Keratinocyte (primary cell): ENCODE measurements at regions not wholly inside any gene's neighbourhood (a gene's known extent, or its start where the extent isn't known, plus 50 kb on each side); places are given as distances from the start of the nearest gene placed in this dataset.

Experiments
- DNase-seq: peaks from one replicate; pipeline ENCODE4 v3.0.0-alpha.2; 2011; ENCODE audit warnings: low read depth, missing footprints, low spot score
- FAIRE-seq: peaks from 2 replicates; lab custom pipeline; 2011; peaks lifted over from hg19 to GRCh38; lab: Jason Lieb, UNC
- H2AFZ ChIP-seq: 2 replicates; pipeline ENCODE4 v1.6.0; 2012; ENCODE audit warnings: low read length, control low read depth, inconsistent platforms; ENCODE audit not compliant: control insufficient read depth
- H3K27ac ChIP-seq: 2 replicates; pipeline ENCODE4 v1.5.1; 2011; ENCODE audit warnings: low read length; ENCODE audit not compliant: control insufficient read depth, insufficient read depth
- H3K27me3 ChIP-seq: 3 replicates; pipeline ENCODE4 v1.6.0; 2011; ENCODE audit warnings: low read length; ENCODE audit not compliant: control insufficient read depth, insufficient read depth; ENCODE audit errors: extremely low read depth
- H3K36me3 ChIP-seq, 2 experiments: 2 replicates in 1 of 2; 3 replicates in 1 of 2; pipeline ENCODE4 v1.5.1; 2011; ENCODE audit warnings: low read length in 2 of 2, mild to moderate bottlenecking in 1 of 2; ENCODE audit not compliant: control insufficient read depth in 2 of 2, insufficient read depth in 2 of 2; ENCODE audit errors: extremely low read depth in 1 of 2
- H3K4me1 ChIP-seq: 3 replicates; pipeline ENCODE4 v1.5.1; 2011; ENCODE audit warnings: low read length; ENCODE audit not compliant: control insufficient read depth, insufficient read depth; ENCODE audit errors: extremely low read depth
- H3K4me2 ChIP-seq: 3 replicates; pipeline ENCODE4 v1.6.0; 2011; ENCODE audit warnings: low read depth, low read length; ENCODE audit not compliant: control insufficient read depth, insufficient read depth; ENCODE audit errors: extremely low read depth
- H3K4me3 ChIP-seq, 3 experiments: fragments of 200-600 bp in 1 of 3; sonication (generic) in 1 of 3; 2 replicates in 2 of 3; 3 replicates in 1 of 3; pipeline ENCODE4 v1.5.1; 2011 to 2016; ENCODE audit warnings: low read length in 3 of 3, mild to moderate bottlenecking in 3 of 3, control low read depth in 2 of 3, inconsistent platforms in 1 of 3, low read depth in 1 of 3, mixed read lengths in 1 of 3, mixed run types in 1 of 3, moderate library complexity in 1 of 3; ENCODE audit not compliant: control insufficient read depth in 2 of 3, insufficient read depth in 2 of 3; ENCODE audit errors: extremely low read depth in 1 of 3
- H3K79me2 ChIP-seq: 2 replicates; pipeline ENCODE4 v1.6.0; 2012; ENCODE audit warnings: low read length; ENCODE audit not compliant: control insufficient read depth, insufficient read depth
- H3K9ac ChIP-seq: 3 replicates; pipeline ENCODE4 v1.6.0; 2011; ENCODE audit warnings: low read length; ENCODE audit not compliant: control insufficient read depth, insufficient read depth; ENCODE audit errors: extremely low read depth
- H3K9me1 ChIP-seq: 3 replicates; pipeline ENCODE4 v1.6.0; 2011; ENCODE audit warnings: low read length; ENCODE audit not compliant: control insufficient read depth, insufficient read depth; ENCODE audit errors: extremely low read depth
- H3K9me3 ChIP-seq: 2 replicates; pipeline ENCODE4 v1.5.1; 2012; ENCODE audit warnings: low read depth, low read length; ENCODE audit not compliant: control insufficient read depth
- H4K20me1 ChIP-seq: 3 replicates; pipeline ENCODE4 v1.6.0; 2011; ENCODE audit warnings: low read length; ENCODE audit not compliant: control insufficient read depth, insufficient read depth; ENCODE audit errors: extremely low read depth
- EZH2 ChIP-seq: IDR thresholded peaks from one replicate; pipeline ENCODE4 v1.6.1; 2012; ENCODE audit warnings: inconsistent platforms, mild to moderate bottlenecking, low read length, moderate library complexity
- dilution Hi-C: fragments of 300-500 bp; cut with MboI; formaldehyde crosslinking; loops from one replicate; pipeline ENCODE4 v1.7.0; 2020; ENCODE audit warnings: low sequenced_read_pairs; ENCODE audit not compliant: extremely low pct_ligation_motif_present
- TF ChIP-seq, protein P1 (sequence below), 3 experiments: IDR thresholded peaks in 1 of 3; conservative IDR thresholded peaks in 1 of 3; optimal IDR thresholded peaks in 1 of 3; 2 replicates in 2 of 3; 3 replicates in 1 of 3; pipeline versions ENCODE3 to v1.5.1; 2011; ENCODE audit warnings: low read length in 3 of 3, mild to moderate bottlenecking in 3 of 3, moderate library complexity in 2 of 3, control low read depth in 1 of 3, inconsistent platforms in 1 of 3; ENCODE audit not compliant: insufficient read depth in 2 of 3; ENCODE audit errors: extremely low read depth in 1 of 3

DNA sequence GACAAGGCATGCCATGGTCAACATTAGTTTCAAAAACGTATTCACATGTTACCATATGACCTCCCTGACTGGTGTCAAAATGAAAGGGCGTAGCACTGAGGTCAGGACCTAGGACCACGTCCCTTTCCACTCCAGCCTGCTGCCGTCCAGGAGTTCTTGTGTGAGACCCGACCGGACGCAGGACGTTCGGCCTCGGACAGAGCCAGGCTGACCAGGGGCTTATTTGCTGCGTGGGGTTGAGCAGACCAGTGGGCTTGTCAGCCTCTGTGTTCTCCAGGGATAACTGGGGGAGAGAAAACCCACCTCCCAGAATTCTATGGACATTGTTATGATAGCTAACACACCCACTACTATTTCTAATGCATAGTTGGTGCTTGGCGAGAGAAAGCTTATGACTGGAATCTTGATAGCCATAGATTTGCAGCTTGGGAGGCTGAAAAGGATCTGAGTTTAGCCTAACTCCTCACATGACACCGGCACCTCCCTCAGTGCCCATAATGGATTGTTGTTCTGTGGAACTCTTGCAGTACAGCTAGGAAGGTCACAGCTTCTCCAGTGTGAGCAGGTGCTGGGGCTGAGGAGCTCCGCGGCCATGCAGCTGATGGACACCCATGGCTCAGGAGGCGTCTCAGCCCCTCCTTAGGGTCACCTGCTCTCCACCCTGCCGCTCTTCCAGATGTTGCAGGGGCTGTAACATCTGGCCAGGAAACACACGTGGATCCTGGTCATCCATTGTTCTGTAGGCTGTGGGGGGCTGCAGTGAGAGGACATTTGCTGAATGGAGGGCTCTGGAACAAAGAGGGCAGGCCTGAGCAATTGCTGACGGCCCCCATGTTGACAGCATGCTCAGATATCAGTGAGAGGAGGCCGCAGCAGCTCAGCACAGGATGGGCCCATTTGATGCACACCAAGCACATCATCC, 368.4 kb downstream of the IRX2 start:
- no peaks in the 10 kb centered on the region for H3K9me1 ChIP-seq
- DNase-seq (no peak), FAIRE-seq (no peak)
- TF ChIP-seq, protein P1, sequence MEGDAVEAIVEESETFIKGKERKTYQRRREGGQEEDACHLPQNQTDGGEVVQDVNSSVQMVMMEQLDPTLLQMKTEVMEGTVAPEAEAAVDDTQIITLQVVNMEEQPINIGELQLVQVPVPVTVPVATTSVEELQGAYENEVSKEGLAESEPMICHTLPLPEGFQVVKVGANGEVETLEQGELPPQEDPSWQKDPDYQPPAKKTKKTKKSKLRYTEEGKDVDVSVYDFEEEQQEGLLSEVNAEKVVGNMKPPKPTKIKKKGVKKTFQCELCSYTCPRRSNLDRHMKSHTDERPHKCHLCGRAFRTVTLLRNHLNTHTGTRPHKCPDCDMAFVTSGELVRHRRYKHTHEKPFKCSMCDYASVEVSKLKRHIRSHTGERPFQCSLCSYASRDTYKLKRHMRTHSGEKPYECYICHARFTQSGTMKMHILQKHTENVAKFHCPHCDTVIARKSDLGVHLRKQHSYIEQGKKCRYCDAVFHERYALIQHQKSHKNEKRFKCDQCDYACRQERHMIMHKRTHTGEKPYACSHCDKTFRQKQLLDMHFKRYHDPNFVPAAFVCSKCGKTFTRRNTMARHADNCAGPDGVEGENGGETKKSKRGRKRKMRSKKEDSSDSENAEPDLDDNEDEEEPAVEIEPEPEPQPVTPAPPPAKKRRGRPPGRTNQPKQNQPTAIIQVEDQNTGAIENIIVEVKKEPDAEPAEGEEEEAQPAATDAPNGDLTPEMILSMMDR (optimal IDR thresholded peaks at IDR 0.05 in 1 of 3, IDR thresholded peaks at IDR 0.05 in 1 of 3, conservative IDR thresholded peaks at IDR 0.05 in 1 of 3; ENCODE audit: extremely low read depth in 1 of 3, insufficient read depth in 2 of 3, low read length in 3 of 3), result no peak
- no peak for TF ChIP-seq EZH2
- no peaks in the 10 kb centered on the region for H3K9me3 ChIP-seq
- H3K4me3 ChIP-seq, result no peak overlapping the region
- H4K20me1 ChIP-seq, result no peaks in the 10 kb centered on the region
- H2AFZ ChIP-seq, result no peak overlapping the region
- H3K36me3 ChIP-seq, result no peaks in the 10 kb centered on the region
- dilution Hi-C loops, result no loop called here
- no peaks in the 10 kb centered on the region for H3K4me1 ChIP-seq
- no peak overlapping the region for H3K27ac ChIP-seq
- no peaks in the 10 kb centered on the region for H3K27me3 ChIP-seq
- no peak overlapping the region for H3K4me2 ChIP-seq
- H3K79me2 ChIP-seq, result no peaks in the 10 kb centered on the region
- no peak overlapping the region for H3K9ac ChIP-seq

DNA sequence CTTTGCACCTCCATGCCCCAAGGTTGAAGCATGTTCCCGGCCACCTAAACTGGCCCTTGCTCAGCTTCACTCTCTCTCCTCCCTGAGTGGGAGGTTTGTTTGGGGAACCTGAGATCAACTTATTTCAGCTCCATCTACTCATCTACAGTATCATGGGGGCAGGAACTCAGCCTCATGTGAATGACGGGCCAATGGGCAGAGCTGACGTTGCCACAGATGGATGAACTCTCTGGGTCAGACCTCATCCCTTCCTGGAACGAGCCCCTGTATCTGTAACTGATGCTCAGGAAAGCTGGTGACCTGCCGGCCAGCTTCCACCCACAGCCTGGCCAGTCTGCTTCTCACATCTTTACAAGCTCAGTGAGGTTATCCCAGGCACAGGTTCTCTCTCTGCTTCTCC, 369.6 kb downstream of the IRX2 start:
- no peaks in the 10 kb centered on the region for H3K27me3 ChIP-seq
- H3K9me1 ChIP-seq, result no peaks in the 10 kb centered on the region
- H3K36me3 ChIP-seq, result no peaks in the 10 kb centered on the region
- no peak overlapping the region for H3K4me2 ChIP-seq
- FAIRE-seq, result no peak
- no peaks in the 10 kb centered on the region for H3K79me2 ChIP-seq
- no peak overlapping the region for H3K9ac ChIP-seq
- no peaks in the 10 kb centered on the region for H4K20me1 ChIP-seq
- no peak for DNase-seq
- H2AFZ ChIP-seq, result no peak overlapping the region
- no peaks in the 10 kb centered on the region for H3K9me3 ChIP-seq
- H3K27ac ChIP-seq, result no peak overlapping the region
- dilution Hi-C loops, result no loop called here
- TF ChIP-seq, protein P1 (optimal IDR thresholded peaks at IDR 0.05 in 1 of 3, IDR thresholded peaks at IDR 0.05 in 1 of 3, conservative IDR thresholded peaks at IDR 0.05 in 1 of 3; ENCODE audit: extremely low read depth in 1 of 3, insufficient read depth in 2 of 3, low read length in 3 of 3), result no peak
- TF ChIP-seq EZH2, result no peak
- H3K4me1 ChIP-seq, result no peaks in the 10 kb centered on the region
- no peak overlapping the region for H3K4me3 ChIP-seq
